Right lobe of liver (tissue), 4 donors: ENCODE measurements at regions not wholly inside any gene's neighbourhood (a gene's known extent, or its start where the extent isn't known, plus 50 kb on each side); places are given as distances from the start of the nearest gene placed in this dataset.

ENCODE experiments used
- CTCF ChIP-seq, 4 donors: fragments of 200-600 bp in 3 of 4; fragments of 450-650 bp in 1 of 4; IDR thresholded peaks; one replicate each; pipeline versions ENCODE4 v1.5.1 to v1.8.0; 2016 to 2022; ENCODE audit warnings: antibody characterized with exemption in 4 of 4, mild to moderate bottlenecking in 2 of 4
- POLR2A ChIP-seq: fragments of 450-650 bp; IDR thresholded peaks from one replicate; pipeline ENCODE4 v1.6.1; 2017; ENCODE audit warnings: antibody characterized with exemption, mild to moderate bottlenecking
- donor health status: DM: no; HTN: no; CAD: no.
- donor health status: DM: no; HTN: no; CAD: no.
- donor health status: DM: no; HTN: yes; CAD: no.

- no peak for TF ChIP-seq POLR2A
- no peak for TF ChIP-seq CTCF (IDR thresholded peaks at IDR 0.05)
Measured at GRCh38 chr5:153893817-153894216, 144.9 kb downstream of the FAM114A2 start.
